ENCODE measurements at regions not wholly inside any gene's neighbourhood (a gene's known extent, or its start where the extent isn't known, plus 50 kb on each side); places are given as distances from the start of the nearest gene placed in this dataset.

DNA sequence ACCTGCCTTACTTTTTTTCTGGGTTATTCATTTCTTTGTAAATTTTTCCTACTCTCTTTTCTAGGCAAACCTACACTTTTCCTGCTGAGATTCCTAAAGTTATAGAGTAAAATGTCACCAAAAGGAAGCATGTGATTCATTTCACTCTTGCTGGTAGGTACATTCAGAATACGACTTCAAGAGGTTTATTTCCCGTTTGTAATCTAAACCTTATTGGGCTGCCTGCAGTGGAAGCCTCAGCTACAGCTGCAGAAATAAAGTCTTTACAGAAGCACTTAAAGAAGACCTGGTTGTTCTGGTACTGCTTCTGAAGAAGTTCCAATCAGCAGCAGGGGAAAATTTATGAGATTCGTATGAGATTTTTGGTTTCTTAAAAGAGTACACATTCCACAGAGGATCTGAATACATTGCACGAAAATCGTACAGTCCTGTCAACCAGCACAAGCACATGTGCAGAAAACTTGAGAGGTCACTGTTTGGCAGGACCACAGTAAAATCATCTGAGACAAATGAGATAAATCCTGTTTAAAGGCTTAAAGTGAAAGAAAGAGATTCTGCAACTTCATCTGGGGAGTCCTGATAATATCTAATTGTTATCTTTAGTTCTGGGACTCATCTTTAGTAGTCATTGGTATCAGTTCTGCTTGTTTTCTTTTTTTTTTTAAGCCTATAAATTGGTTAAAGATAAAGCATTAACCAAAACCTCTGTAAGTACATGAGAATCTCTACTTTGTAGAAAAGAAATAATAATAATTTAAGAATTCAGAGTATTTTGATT is 109.9 kb upstream of the ADGRL2 start:
- Histone ChIP-seq H3K27me3 (ENCODE audit: low read length) (no peaks in the 10 kb centered on the region), H2AFZ (ENCODE audit: low read depth, low read length, severe bottlenecking) (no peak overlapping the region), H3K4me3 (ENCODE audit: insufficient read depth, low read length, poor library complexity, severe bottlenecking) (no peak overlapping the region), H4K20me1 (ENCODE audit: low read depth, low read length) (no peaks in the 10 kb centered on the region), H3K9ac (ENCODE audit: low read length) (no peak overlapping the region), H3K27ac (ENCODE audit: low read depth, low read length) (no peak overlapping the region), H3K9me2 (replicated peaks; ENCODE audit: insufficient read depth, low read length) (no peaks in the 10 kb centered on the region), H3K9me3 (ENCODE audit: insufficient read depth, low read length) (no peaks in the 10 kb centered on the region), H3K36me3 (ENCODE audit: low read length) (no peaks in the 10 kb centered on the region), H3K4me2 (ENCODE audit: low read depth, low read length, poor library complexity, severe bottlenecking) (no peak overlapping the region), H3F3A (ENCODE audit: insufficient read depth) (no peaks in the 10 kb centered on the region), H3K79me2 (ENCODE audit: insufficient read depth, low read length) (no peaks in the 10 kb centered on the region)
- TF ChIP-seq EZH2phosphoT487 (conservative IDR thresholded peaks at IDR 0.05; ENCODE audit: low read length), result no peak
- TF ChIP-seq, protein P1, sequence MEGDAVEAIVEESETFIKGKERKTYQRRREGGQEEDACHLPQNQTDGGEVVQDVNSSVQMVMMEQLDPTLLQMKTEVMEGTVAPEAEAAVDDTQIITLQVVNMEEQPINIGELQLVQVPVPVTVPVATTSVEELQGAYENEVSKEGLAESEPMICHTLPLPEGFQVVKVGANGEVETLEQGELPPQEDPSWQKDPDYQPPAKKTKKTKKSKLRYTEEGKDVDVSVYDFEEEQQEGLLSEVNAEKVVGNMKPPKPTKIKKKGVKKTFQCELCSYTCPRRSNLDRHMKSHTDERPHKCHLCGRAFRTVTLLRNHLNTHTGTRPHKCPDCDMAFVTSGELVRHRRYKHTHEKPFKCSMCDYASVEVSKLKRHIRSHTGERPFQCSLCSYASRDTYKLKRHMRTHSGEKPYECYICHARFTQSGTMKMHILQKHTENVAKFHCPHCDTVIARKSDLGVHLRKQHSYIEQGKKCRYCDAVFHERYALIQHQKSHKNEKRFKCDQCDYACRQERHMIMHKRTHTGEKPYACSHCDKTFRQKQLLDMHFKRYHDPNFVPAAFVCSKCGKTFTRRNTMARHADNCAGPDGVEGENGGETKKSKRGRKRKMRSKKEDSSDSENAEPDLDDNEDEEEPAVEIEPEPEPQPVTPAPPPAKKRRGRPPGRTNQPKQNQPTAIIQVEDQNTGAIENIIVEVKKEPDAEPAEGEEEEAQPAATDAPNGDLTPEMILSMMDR (IDR thresholded peaks at IDR 0.05; ENCODE audit: insufficient read depth, low read length, poor library complexity, severe bottlenecking), result no peak

DNA sequence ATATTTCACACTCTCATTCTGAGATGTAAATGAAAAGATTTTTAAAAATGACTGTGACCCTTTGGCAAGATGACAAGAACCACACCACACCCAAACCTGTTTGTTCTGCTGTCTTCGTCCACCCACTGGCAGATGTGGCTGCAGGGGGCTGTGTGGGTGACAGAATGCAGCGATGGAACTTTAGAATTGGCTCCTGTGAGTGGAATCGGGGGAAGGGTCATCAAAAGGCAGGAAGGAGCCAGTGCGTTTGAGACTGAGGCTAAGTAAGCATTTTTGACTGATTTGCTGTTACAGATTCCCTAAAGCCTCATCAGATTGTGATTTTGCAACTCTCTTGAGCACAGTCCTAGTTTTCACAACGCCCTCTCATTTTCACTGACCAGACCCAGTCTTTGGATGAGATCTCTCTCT is 111.2 kb upstream of the ADGRL2 start:
- Histone ChIP-seq H2AFZ (ENCODE audit: low read depth, low read length, severe bottlenecking) (no peak overlapping the region), H3K9me3 (ENCODE audit: insufficient read depth, low read length) (no peaks in the 10 kb centered on the region), H3K36me3 (ENCODE audit: low read length) (no peaks in the 10 kb centered on the region), H3K79me2 (ENCODE audit: insufficient read depth, low read length) (no peaks in the 10 kb centered on the region), H3K4me3 (ENCODE audit: insufficient read depth, low read length, poor library complexity, severe bottlenecking) (no peak overlapping the region), H3K4me2 (ENCODE audit: low read depth, low read length, poor library complexity, severe bottlenecking) (no peak overlapping the region), H3F3A (ENCODE audit: insufficient read depth) (no peaks in the 10 kb centered on the region), H3K9ac (ENCODE audit: low read length) (no peak overlapping the region), H3K27me3 (ENCODE audit: low read length) (no peaks in the 10 kb centered on the region), H3K27ac (ENCODE audit: low read depth, low read length) (no peak overlapping the region), H3K9me2 (replicated peaks; ENCODE audit: insufficient read depth, low read length) (no peaks in the 10 kb centered on the region), H4K20me1 (ENCODE audit: low read depth, low read length) (no peaks in the 10 kb centered on the region)
- TF ChIP-seq, protein P1 (IDR thresholded peaks at IDR 0.05; ENCODE audit: insufficient read depth, low read length, poor library complexity, severe bottlenecking), result no peak
- no peak for TF ChIP-seq EZH2phosphoT487 (conservative IDR thresholded peaks at IDR 0.05; ENCODE audit: low read length)

DNA sequence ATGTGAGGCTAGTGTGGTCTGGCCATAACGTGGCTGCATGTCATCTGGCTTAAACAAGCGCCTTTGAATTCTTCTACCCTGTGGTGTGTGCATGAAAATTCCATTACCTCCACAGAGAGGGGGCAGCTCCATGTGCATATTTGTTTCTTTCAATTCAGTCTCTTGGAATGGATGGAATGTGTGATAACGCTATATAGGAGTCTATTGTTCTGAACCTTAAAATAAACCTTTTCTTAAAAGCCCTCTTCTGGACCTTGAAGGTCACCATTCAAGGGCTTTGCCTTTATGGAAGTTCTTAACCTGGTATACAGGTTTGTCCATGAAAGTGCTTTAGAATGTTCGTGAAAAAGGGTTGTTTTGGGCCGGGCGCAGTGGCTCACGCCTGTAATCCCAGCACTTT is 118.2 kb upstream of the ADGRL2 start:
- no peak for TF ChIP-seq EZH2phosphoT487 (conservative IDR thresholded peaks at IDR 0.05; ENCODE audit: low read length)
- TF ChIP-seq, protein P1 (IDR thresholded peaks at IDR 0.05; ENCODE audit: insufficient read depth, low read length, poor library complexity, severe bottlenecking), result no peak
- no peaks in the 10 kb centered on the region for H3K9me3 ChIP-seq (ENCODE audit: insufficient read depth, low read length)
- no peaks in the 10 kb centered on the region for H3K79me2 ChIP-seq (ENCODE audit: insufficient read depth, low read length)
- H3K27ac ChIP-seq (ENCODE audit: low read depth, low read length), result no peak overlapping the region
- H4K20me1 ChIP-seq (ENCODE audit: low read depth, low read length), result no peaks in the 10 kb centered on the region
- H3K4me3 ChIP-seq (ENCODE audit: insufficient read depth, low read length, poor library complexity, severe bottlenecking), result no peak overlapping the region
- H2AFZ ChIP-seq (ENCODE audit: low read depth, low read length, severe bottlenecking), result no peak overlapping the region
- H3F3A ChIP-seq (ENCODE audit: insufficient read depth), result no peaks in the 10 kb centered on the region
- H3K27me3 ChIP-seq (ENCODE audit: low read length), result no peaks in the 10 kb centered on the region
- H3K36me3 ChIP-seq (ENCODE audit: low read length), result no peaks in the 10 kb centered on the region
- H3K9me2 ChIP-seq (replicated peaks; ENCODE audit: insufficient read depth, low read length), result no peaks in the 10 kb centered on the region
- H3K4me2 ChIP-seq (ENCODE audit: low read depth, low read length, poor library complexity, severe bottlenecking), result no peak overlapping the region
- no peak overlapping the region for H3K9ac ChIP-seq (ENCODE audit: low read length)

All from SU-DHL-6 (cell line).